ENCODE measurements at regions not wholly inside any gene's neighbourhood (a gene's known extent, or its start where the extent isn't known, plus 50 kb on each side); places are given as distances from the start of the nearest gene placed in this dataset.

DNA sequence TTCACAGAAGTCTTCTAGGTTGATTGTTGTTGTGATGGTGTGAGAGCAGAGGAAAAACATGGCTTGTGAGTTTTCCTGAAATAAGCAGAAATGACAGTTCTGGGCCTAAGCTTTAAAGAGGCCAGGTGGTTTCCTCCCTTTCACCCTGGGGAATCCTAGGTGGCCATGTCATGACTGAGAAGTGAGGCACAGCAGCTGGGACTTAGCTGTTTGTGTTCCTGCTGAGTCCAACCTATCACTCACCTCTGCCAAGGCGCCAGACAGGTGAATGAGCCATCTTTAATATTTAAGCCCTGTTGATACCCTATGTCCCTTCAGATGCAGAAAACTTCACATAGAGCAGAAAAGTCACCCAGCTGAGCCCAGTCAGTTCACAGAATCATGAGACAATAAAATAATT is 384.4 kb downstream of the SLC4A3 start:
- no peak overlapping the region for H3K4me3 ChIP-seq
- no peak for DNase-seq (ENCODE audit: low read depth in 1 of 2, low spot score in 1 of 2)
- TF ChIP-seq CTCF (IDR thresholded peaks at IDR 0.05; ENCODE audit: low read depth, low read length), result no peak
- H3K4me1 ChIP-seq (ENCODE audit: low read depth), result no peaks in the 10 kb centered on the region
- H3K9me3 ChIP-seq (ENCODE audit: low read depth), result no peaks in the 10 kb centered on the region
- no peaks in the 10 kb centered on the region for H3K27me3 ChIP-seq
- H3K27ac ChIP-seq, result no peak overlapping the region
- no peaks in the 10 kb centered on the region for H3K36me3 ChIP-seq

DNA sequence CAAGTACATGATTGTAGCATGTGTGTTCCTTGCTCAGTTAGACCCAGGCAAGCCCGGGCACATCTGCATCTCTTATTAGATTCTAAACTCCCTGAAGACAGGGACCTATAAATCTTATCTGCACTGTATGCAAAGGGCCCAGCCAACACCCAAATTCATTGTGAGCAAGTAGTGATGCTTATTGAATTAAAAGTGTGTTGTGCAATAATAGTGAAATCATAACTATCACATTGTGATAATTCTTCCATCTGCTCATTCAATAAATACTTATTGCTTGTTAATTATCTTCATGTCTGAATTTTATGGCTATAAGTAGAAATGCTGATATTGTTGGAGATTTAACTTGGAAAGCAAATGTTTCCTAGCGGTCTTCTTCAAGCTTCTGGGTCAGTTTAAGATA is 387.5 kb downstream of the SLC4A3 start:
- Histone ChIP-seq H3K4me3 (no peak overlapping the region), H3K9me3 (ENCODE audit: low read depth) (no peaks in the 10 kb centered on the region), H3K36me3 (no peaks in the 10 kb centered on the region), H3K27me3 (no peaks in the 10 kb centered on the region), H3K27ac (no peak overlapping the region), H3K4me1 (ENCODE audit: low read depth) (no peaks in the 10 kb centered on the region)
- TF ChIP-seq CTCF (IDR thresholded peaks at IDR 0.05; ENCODE audit: low read depth, low read length), result no peak
- DNase-seq (ENCODE audit: low read depth in 1 of 2, low spot score in 1 of 2), result no peak

DNA sequence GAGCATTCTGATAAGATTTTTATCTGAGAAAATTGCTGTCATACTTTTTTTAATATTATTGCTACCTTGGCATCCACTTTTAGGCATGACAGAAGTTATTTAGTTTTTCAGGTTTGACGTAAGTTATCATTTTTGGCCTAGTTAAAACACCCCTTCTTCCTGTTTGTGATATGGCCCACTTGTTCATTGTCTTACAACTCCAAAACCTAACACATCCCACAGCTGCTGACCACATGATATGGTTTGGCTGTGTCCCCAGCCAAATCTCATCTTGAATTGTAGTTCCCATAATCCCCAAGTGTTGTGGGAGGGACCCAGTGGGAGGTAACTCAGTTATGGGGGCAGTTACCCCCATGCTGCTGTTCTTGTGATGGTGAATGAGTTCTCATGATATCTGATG is 388.1 kb downstream of the SLC4A3 start:
- no peaks in the 10 kb centered on the region for H3K27me3 ChIP-seq
- H3K4me1 ChIP-seq (ENCODE audit: low read depth), result no peaks in the 10 kb centered on the region
- TF ChIP-seq CTCF (IDR thresholded peaks at IDR 0.05; ENCODE audit: low read depth, low read length), result no peak
- peak in 1 of 2 donors; percentile 59 for DNase-seq (ENCODE audit: low read depth in 1 of 2, low spot score in 1 of 2)
- no peak overlapping the region for H3K27ac ChIP-seq
- no peaks in the 10 kb centered on the region for H3K36me3 ChIP-seq
- H3K4me3 ChIP-seq, result no peak overlapping the region
- H3K9me3 ChIP-seq (ENCODE audit: low read depth), result no peaks in the 10 kb centered on the region

DNA sequence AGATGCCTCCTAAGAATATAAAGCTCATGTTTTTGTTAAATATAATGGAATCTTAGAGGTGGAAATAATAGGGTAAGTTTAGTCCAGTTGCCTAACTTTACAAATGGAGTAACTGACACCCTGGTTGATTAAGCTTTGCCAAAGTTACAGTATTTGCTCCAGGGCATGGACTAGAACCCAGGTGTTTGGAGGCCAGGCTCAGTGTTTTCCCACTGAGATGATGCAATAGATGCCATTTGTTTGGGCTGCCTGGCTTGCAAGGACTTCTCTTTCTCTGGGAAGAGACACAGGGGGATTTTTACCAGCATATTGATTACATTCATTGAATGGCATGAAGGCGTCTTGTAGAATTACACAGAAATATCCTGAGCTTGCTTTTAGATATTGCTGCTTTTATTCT is 397.8 kb downstream of the SLC4A3 start:
- H3K36me3 ChIP-seq, result no peaks in the 10 kb centered on the region
- TF ChIP-seq CTCF (IDR thresholded peaks at IDR 0.05; ENCODE audit: low read depth, low read length), result no peak
- H3K4me1 ChIP-seq (ENCODE audit: low read depth), result no peaks in the 10 kb centered on the region
- no peak overlapping the region for H3K27ac ChIP-seq
- no peaks in the 10 kb centered on the region for H3K27me3 ChIP-seq
- no peak for DNase-seq (ENCODE audit: low read depth in 1 of 2, low spot score in 1 of 2)
- H3K4me3 ChIP-seq, result no peak overlapping the region
- H3K9me3 ChIP-seq (ENCODE audit: low read depth), result no peaks in the 10 kb centered on the region

DNA sequence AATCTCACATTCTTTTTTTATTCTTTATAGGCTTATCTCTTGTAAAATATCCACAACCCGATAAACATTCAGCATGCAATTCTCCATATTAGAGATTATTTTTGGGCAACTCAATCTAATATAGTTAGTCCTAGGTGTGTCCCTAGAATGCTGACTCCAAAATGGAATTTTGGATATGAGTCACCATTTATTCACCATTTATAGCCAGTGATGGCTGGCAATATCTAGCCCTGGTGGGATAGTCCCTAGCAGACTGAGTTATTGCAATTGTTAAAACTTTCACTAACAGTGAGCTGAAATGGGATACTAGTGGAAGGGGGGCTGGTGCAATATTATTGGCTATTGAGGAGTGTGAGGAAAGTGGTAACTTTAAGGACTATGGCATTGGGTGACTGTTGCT is 401.6 kb downstream of the SLC4A3 start:
- Histone ChIP-seq H3K4me1 (ENCODE audit: low read depth) (no peaks in the 10 kb centered on the region), H3K27ac (no peak overlapping the region), H3K9me3 (ENCODE audit: low read depth) (no peaks in the 10 kb centered on the region), H3K36me3 (no peaks in the 10 kb centered on the region), H3K27me3 (no peaks in the 10 kb centered on the region), H3K4me3 (no peak overlapping the region)
- no peak for DNase-seq (ENCODE audit: low read depth in 1 of 2, low spot score in 1 of 2)
- TF ChIP-seq CTCF (IDR thresholded peaks at IDR 0.05; ENCODE audit: low read depth, low read length), result no peak

- H3K9me3 ChIP-seq (ENCODE audit: low read depth), result no peaks in the 10 kb centered on the region
- H3K27me3 ChIP-seq, result no peaks in the 10 kb centered on the region
- no peak for DNase-seq (ENCODE audit: low read depth in 1 of 2, low spot score in 1 of 2)
- H3K4me3 ChIP-seq, result no peak overlapping the region
- no peaks in the 10 kb centered on the region for H3K4me1 ChIP-seq (ENCODE audit: low read depth)
- no peaks in the 10 kb centered on the region for H3K36me3 ChIP-seq
- H3K27ac ChIP-seq, result no peak overlapping the region
- no peak for TF ChIP-seq CTCF (IDR thresholded peaks at IDR 0.05; ENCODE audit: low read depth, low read length)
These were observed 406.1 kb downstream of the SLC4A3 start for GRCh38 chr2:220033546-220033945.

All from cardiac muscle cell (in vitro differentiated cells and primary cell).